HG03060 (cell line): ENCODE measurements at regions not wholly inside any gene's neighbourhood (a gene's known extent, or its start where the extent isn't known, plus 50 kb on each side); places are given as distances from the start of the nearest gene placed in this dataset.
"Not testable (repeated sequence)": the region's sequence is repeated elsewhere in the genome, so short reads cannot be mapped to it uniquely, and the experiment has no call there.

Experiments used
- ATAC-seq: cut with Tn5 transposase; IDR thresholded peaks from one replicate; pipeline ENCODE4 v1.9.1; 2021; ENCODE audit warnings: low read depth, moderate number of reproducible peaks; ENCODE audit not compliant: unreplicated experiment

DNA sequence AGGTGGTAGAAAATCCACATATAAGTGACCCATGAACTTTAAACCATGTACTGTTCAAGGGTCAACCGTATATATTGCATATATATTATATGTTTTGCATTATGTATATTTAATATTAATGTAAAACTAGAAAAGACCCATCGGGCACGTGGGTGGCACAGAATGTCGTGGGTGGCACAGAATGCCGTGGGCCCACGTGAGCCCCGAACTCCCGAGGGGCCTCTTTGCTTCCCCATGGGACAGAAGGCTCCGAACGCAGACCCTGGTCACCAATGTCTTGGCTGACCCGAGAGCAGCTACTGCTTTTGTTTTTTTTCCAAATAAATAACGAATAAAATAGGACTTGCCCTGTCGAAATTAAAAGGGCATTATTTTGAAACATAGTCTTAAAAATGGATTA is 415.4 kb downstream of the BRD1 start:
- no peak for ATAC-seq

GRCh38 chr22:49411236-49411635 is 416.4 kb downstream of the BRD1 start:
- no peak for ATAC-seq

- no peak for ATAC-seq
Observed at GRCh38 chr22:49408102-49408836, 419.4 kb downstream of the BRD1 start.

DNA sequence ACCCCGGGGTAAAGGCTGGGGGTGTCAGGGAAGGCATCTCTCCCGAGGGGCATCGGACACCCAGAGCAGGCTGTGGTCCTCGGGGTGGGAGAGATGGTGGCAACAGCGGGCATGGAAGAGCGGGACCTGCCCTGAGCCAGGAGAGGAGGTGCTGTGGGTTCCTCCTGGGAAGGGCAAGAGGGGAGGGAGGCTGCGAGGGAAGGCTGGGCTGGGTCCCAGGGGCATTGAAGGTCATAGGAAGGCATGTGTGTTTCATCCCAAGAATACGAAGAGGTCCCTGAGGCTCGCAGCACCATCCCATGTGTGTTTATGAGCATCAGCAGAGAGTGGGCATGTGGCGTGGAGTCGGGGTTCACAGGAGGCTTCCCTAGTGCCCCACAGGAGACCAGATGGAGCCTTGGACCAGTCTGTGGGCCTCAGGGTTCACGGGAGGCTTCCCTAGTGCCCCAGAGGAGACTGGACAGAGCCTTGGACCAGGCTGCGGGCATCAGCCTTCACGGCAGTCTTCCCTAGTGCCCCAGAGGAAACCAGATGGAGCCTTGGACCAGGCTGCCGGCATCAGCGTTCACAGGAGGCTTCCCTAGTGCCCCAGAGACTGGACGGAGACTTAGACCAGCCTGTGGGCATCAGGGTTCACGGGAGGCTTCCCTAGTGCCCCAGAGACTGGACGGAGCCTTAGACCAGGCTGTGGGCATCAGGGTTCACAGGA is 420.6 kb downstream of the BRD1 start:
- ATAC-seq: no peak

DNA sequence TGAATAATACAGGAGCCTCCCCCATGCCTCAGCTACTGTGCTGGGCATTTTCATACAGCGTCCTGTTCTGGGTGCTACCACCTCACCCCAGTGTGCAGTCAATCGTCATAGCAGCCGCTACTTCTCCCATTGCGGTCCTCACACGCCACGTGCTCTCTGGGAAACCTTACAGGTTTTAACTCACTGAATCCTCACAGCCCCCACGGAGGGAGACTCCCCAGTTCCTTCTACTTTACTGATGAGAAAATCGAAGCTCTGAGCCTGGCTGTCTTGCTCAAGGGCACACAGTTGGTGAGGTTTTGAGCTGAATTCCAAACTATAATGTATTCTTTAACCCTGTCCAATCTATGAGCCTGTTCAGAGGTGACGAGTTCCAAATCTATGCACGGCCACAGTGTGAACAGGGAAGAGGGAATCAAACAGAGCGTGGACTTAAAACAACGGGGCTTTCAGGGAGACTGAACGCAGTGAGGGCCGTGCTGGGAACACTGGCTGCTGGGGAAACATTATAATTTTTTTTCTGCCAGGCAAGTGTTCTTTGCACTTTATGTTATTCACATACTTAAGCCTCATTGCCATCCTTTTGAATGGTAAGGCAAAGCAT is 421.5 kb downstream of the BRD1 start:
- no peak for ATAC-seq

GRCh38 chr22:49405590-49405989 is 422.1 kb downstream of the BRD1 start:
- ATAC-seq: no peak

GRCh38 chr22:49404576-49405241 is 423.0 kb downstream of the BRD1 start:
- ATAC-seq: no peak

DNA sequence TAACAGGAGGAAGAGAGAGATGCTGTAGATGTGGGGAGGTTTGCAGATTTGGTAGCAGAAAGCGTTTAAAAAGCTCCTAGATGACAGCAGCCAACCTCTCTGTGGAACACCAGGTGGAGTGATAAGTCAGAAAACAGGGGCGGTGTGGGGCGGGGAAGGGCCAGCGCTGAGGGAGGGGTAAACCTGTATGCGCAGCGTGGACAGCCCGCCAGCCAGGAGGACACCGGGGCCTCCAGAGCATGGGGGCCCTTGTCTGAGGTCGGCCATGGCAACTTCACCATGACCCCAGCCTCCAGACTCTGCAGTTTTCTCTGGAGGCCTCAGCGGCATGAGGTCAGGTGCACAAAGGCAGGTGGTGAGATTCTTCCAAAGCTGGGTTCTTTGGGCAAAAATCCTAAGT is 423.7 kb downstream of the BRD1 start:
- no peak for ATAC-seq

DNA sequence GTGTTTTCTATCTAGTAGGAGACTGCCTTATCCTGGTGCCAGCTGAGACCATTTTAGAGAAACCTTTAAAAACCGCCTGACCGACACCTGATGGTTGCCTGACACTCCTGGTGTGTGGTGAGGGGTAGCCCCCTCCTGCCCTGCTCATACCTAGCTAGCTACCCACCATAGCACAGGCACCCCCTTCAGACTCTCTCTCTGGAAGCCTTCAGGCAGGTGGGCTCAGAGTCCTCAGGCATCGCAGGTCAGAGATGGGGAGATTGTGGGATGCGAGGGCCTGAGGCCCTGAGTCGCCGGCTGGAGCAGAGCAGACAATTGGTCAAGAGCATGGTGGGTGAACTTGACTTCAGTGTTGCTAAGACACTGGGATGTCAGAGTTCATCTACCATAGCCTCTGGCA is 424.6 kb downstream of the BRD1 start:
- no peak for ATAC-seq

GRCh38 chr22:49402169-49402568 is 425.5 kb downstream of the BRD1 start:
- ATAC-seq: no peak

GRCh38 chr22:49400941-49401598 is 426.6 kb downstream of the BRD1 start:
- no peak for ATAC-seq

- no peak for ATAC-seq
Observed at GRCh38 chr22:49400136-49400940, 427.3 kb downstream of the BRD1 start.

DNA sequence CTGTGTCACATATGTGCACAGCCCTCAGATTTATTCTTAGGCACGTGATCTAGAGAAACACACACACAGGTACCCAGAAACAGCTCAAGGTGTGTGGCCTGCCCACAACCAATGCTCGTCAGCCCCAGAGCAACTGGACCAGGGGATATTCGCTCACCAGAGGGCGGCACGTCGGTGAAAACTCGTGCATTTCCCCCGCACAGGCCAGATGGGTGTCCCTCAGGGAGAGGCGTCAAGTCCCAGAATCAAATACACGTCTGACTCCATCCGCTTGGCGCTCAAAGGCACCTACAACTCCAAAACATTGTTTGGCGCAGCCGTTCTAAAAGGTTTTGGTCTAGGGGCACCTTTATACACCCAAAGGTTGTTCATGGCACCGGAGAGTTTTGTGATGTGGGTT is 429.0 kb downstream of the BRD1 start:
- no peak for ATAC-seq

GRCh38 chr22:49398115-49398514 is 429.6 kb downstream of the BRD1 start:
- no peak for ATAC-seq

DNA sequence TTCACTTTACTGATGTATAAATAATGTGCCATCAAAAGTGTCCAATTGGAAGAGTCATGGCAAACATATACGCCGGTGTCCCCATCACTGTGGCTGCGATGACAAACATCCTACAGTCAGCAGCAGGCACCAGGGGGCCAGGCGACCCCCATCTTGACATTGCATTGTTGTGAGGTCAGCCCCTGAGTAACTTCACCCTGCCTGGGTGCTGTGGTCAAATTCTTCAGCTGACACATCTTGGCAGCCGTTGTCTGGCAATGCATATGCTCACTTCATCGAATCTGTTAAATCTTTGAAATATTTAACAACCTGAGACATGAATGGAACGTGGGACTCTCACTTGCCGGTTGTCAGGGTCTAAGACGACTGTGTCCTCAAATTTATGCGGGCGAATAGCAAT is 430.9 kb downstream of the BRD1 start:
- no peak for ATAC-seq

- no peak for ATAC-seq
Observed at GRCh38 chr22:49395617-49396016, 432.1 kb downstream of the BRD1 start.

DNA sequence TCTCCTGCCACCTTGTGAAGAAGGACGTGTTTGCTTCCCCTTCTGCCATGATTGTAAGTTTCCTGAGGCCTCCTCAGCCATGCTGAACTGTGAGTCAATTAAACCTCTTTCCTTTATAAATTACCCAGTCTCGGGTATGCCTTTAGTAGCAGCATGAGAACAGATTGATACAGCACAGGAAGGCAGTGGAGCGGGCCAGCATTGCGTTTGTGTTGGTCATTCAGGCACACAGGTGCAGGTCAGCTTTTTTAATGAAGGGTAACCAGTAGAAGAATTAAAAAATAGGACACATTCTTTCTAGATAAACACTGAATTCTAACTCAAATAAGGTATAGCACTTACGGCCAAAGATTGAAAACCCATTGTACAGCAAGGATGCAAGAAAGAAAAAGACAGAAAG is 432.6 kb downstream of the BRD1 start:
- ATAC-seq: not testable (repeated sequence)

DNA sequence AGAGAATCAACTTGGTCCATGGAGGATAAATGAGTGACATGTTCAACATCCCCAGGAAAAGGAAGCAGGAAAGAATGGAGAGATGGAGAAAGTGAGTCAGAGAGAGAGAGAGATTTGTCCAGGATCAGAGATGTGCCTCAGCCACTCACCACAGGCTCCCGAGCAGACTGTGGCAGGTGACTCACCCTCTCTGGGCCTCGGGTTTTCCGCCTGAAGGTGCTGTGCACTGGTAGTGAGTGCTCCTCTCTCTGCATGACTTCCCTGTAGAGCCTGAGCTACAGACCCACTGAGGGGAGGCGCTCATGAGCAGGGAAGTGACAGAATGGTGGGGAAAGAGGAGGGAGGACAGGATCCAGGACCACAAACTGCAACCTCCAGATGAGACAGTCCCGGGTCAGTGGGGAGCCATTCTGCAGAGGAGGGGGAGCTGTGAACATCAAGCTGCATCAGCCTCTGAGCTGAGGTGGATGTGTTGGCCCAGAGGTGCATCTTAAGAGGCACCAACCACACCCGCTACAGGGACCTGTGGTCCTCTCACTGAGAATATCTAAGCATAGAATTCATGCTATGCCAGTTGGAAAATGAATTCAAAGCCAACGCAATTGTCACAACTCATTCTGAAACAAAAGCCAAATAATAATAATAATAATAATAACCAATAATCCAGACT is 433.4 kb downstream of the BRD1 start:
- ATAC-seq: no peak

DNA sequence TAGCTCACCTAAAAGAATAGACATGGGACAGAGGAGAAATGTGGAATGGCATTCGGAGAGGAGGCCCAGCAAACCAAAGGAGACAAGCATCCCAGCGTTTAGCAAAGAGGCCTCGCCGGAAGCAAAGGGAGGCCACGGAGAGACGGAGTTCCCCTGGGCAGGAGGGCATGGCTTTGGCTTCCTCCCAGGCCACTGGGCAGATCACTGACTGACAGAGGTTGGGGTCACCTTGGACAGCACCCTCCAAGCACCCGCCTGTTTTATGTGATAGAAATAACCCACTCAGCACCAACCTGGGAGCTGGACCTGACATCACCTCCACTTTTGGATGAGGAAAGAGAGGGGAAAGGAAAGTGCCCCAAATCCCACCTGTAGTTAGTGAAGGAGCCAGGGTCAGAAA is 434.1 kb downstream of the BRD1 start:
- ATAC-seq: no peak
